Activated CD4-positive, alpha-beta T cell treated with anti-CD3 and anti-CD28 coated beads for 36 hours (primary cell): ENCODE measurements at regions not wholly inside any gene's neighbourhood (a gene's known extent, or its start where the extent isn't known, plus 50 kb on each side); places are given as distances from the start of the nearest gene placed in this dataset.
"Not testable (repeated sequence)": the region's sequence is repeated elsewhere in the genome, so short reads cannot be mapped to it uniquely, and the experiment has no call there.

Experiments used
- ATAC-seq: fragments of 200-7000 bp; cut with Tn5 transposase; one replicate; pipeline ENCODE4 v1.10.0; 2021; ENCODE audit warnings: mild to moderate bottlenecking, moderate library complexity
- CTCF ChIA-PET: fragments of 350-600 bp; sonication (Branson Sonifier 250); formaldehyde crosslinking; loops from one replicate; lab custom pipeline; 2021; ENCODE audit warnings: antibody characterized with exemption; lab: Charles Lee
- POLR2A ChIA-PET: fragments of 350-600 bp; sonication (Branson Sonifier 250); formaldehyde crosslinking; loops from one replicate; lab custom pipeline; 2021; ENCODE audit warnings: antibody characterized with exemption, inconsistent platforms; lab: Charles Lee
- DNase-seq: peaks from one replicate; pipeline ENCODE4 v3.0.0-alpha.2; 2020
- H3K27ac Mint-ChIP-seq: one replicate; pipeline ENCODE4 v1.8.0; 2021; ENCODE audit warnings: mixed read lengths
- H3K27me3 Mint-ChIP-seq: one replicate; pipeline ENCODE4 v1.8.0; 2021; ENCODE audit warnings: mixed read lengths
- H3K36me3 Mint-ChIP-seq: one replicate; pipeline ENCODE4 v1.8.0; 2021; ENCODE audit warnings: low read depth, mixed read lengths
- H3K4me1 Mint-ChIP-seq: one replicate; pipeline ENCODE4 v1.8.0; 2021; ENCODE audit warnings: mixed read lengths
- H3K4me3 Mint-ChIP-seq: one replicate; pipeline ENCODE4 v1.8.0; 2021; ENCODE audit warnings: mild to moderate bottlenecking, moderate library complexity, mixed read lengths
- H3K9me3 Mint-ChIP-seq: one replicate; pipeline ENCODE4 v1.8.0; 2021; ENCODE audit warnings: low read depth, mixed read lengths
- intact Hi-C, 2 experiments: fragments of 100-400 bp; cut with DNase I in 1 of 2; cut with micrococcal nuclease in 1 of 2; formaldehyde crosslinking; loops; one replicate each; pipeline versions ENCODE4 v1.14.2 to v1.15.1; 2022 to 2024; cut with DNase I, micrococcal nuclease

- ATAC-seq (no peak), DNase-seq (no peak)
- Mint-ChIP-seq H3K9me3 (peaks cover 17% of the 10 kb centered on the region), H3K4me1 (no peaks in the 10 kb centered on the region), H3K36me3 (no peaks in the 10 kb centered on the region), H3K27me3 (no peaks in the 10 kb centered on the region), H3K4me3 (no peak overlapping the region), H3K27ac (no peak overlapping the region)
- ChIA-PET CTCF (interaction anchor here (0.6 to 1.3 kb wide), 2 partner anchors 8 to 37 kb away, joined by 3 read pairs; no protein-coding TSS in a partner anchor), POLR2A (no interaction called here)
- intact Hi-C loops: no loop called here
These were observed 117.4 kb upstream of the MARCHF11 start for GRCh38 chr5:16296946-16297345.

GRCh38 chr5:16291894-16292293, 112.3 kb upstream of the MARCHF11 start:
- ATAC-seq (no peak), DNase-seq (no peak)
- Mint-ChIP-seq H3K27ac (no peak overlapping the region), H3K4me1 (no peaks in the 10 kb centered on the region), H3K27me3 (peaks cover under 1% of the 10 kb centered on the region), H3K4me3 (no peak overlapping the region), H3K36me3 (no peaks in the 10 kb centered on the region), H3K9me3 (peaks cover 8% of the 10 kb centered on the region)
- ChIA-PET CTCF (no interaction called here), POLR2A (no interaction called here)
- intact Hi-C loops: no loop called here

- Mint-ChIP-seq H3K4me1 (no peaks in the 10 kb centered on the region), H3K4me3 (no peak overlapping the region), H3K9me3 (peaks cover 5% of the 10 kb centered on the region), H3K36me3 (no peaks in the 10 kb centered on the region), H3K27ac (no peak overlapping the region), H3K27me3 (peaks cover 3% of the 10 kb centered on the region)
- ChIA-PET CTCF (no interaction called here), POLR2A (no interaction called here)
- ATAC-seq (no peak), DNase-seq (no peak)
- intact Hi-C loops: no loop called here
These were observed 111.9 kb upstream of the MARCHF11 start for GRCh38 chr5:16291474-16291873.

GRCh38 chr5:16283791-16284190, 104.2 kb upstream of the MARCHF11 start:
- POLR2A ChIA-PET: no interaction called here
- no peak overlapping the region for H3K27ac Mint-ChIP-seq
- intact Hi-C loops: no loop called here

GRCh38 chr5:16276859-16277258, 97.3 kb upstream of the MARCHF11 start:
- H3K4me1 Mint-ChIP-seq, CTCF ChIA-PET, H3K36me3 Mint-ChIP-seq, H3K27ac Mint-ChIP-seq, ATAC-seq, POLR2A ChIA-PET, intact Hi-C loops, H3K27me3 Mint-ChIP-seq, H3K9me3 Mint-ChIP-seq, DNase-seq, H3K4me3 Mint-ChIP-seq: not testable (repeated sequence)

More at GRCh38 chr5:16283791-16284190, 104.2 kb upstream of the MARCHF11 start:
- DNase-seq: no peak
- H3K4me3 Mint-ChIP-seq: no peak overlapping the region
- H3K27me3 Mint-ChIP-seq: peaks cover 5% of the 10 kb centered on the region
- H3K4me1 Mint-ChIP-seq: no peaks in the 10 kb centered on the region
- no peaks in the 10 kb centered on the region for H3K9me3 Mint-ChIP-seq
- no peaks in the 10 kb centered on the region for H3K36me3 Mint-ChIP-seq
- CTCF ChIA-PET: interaction anchor here (1.0 kb wide), 1 partner anchor 93 kb away, joined by 3 read pairs; no protein-coding TSS in a partner anchor
- ATAC-seq: no peak

- POLR2A ChIA-PET: no interaction called here
- H3K36me3 Mint-ChIP-seq: no peaks in the 10 kb centered on the region
- CTCF ChIA-PET: interaction anchor here (0.9 kb wide), 1 partner anchor 189 kb away, joined by 3 read pairs; no protein-coding TSS in a partner anchor
These were observed 92.3 kb upstream of the MARCHF11 start for GRCh38 chr5:16271851-16272250.

GRCh38 chr5:16265141-16265540, 85.5 kb upstream of the MARCHF11 start:
- CTCF ChIA-PET: no interaction called here
- DNase-seq: no peak
- Mint-ChIP-seq H3K27ac (no peak overlapping the region), H3K27me3 (no peaks in the 10 kb centered on the region), H3K36me3 (no peaks in the 10 kb centered on the region), H3K9me3 (no peaks in the 10 kb centered on the region), H3K4me3 (no peak overlapping the region), H3K4me1 (no peaks in the 10 kb centered on the region)
- intact Hi-C loops: no loop called here
- ATAC-seq: no peak
- POLR2A ChIA-PET: no interaction called here

More at GRCh38 chr5:16271851-16272250, 92.3 kb upstream of the MARCHF11 start:
- intact Hi-C loops: no loop called here
- H3K9me3 Mint-ChIP-seq: no peaks in the 10 kb centered on the region
- H3K4me1 Mint-ChIP-seq: no peaks in the 10 kb centered on the region
- no peak for DNase-seq
- H3K4me3 Mint-ChIP-seq: no peak overlapping the region
- H3K27me3 Mint-ChIP-seq: no peaks in the 10 kb centered on the region
- no peak overlapping the region for H3K27ac Mint-ChIP-seq
- no peak for ATAC-seq

GRCh38 chr5:16260000-16260399, 80.4 kb upstream of the MARCHF11 start:
- Mint-ChIP-seq H3K4me1 (no peaks in the 10 kb centered on the region), H3K27ac (no peak overlapping the region), H3K4me3 (no peak overlapping the region), H3K36me3 (no peaks in the 10 kb centered on the region), H3K27me3 (no peaks in the 10 kb centered on the region), H3K9me3 (no peaks in the 10 kb centered on the region)
- DNase-seq (no peak), ATAC-seq (no peak)
- ChIA-PET CTCF (no interaction called here), POLR2A (no interaction called here)
- intact Hi-C loops: no loop called here

GRCh38 chr5:16253856-16254255, 74.3 kb upstream of the MARCHF11 start:
- intact Hi-C loops: no loop called here
- no peak for DNase-seq
- Mint-ChIP-seq H3K27me3 (no peaks in the 10 kb centered on the region), H3K9me3 (peaks cover 11% of the 10 kb centered on the region), H3K36me3 (no peaks in the 10 kb centered on the region), H3K27ac (no peak overlapping the region), H3K4me1 (no peaks in the 10 kb centered on the region), H3K4me3 (no peak overlapping the region)
- ChIA-PET CTCF (no interaction called here), POLR2A (no interaction called here)
- ATAC-seq: no peak

- Mint-ChIP-seq H3K4me1 (no peaks in the 10 kb centered on the region), H3K9me3 (peaks cover 8% of the 10 kb centered on the region), H3K36me3 (no peaks in the 10 kb centered on the region), H3K4me3 (no peak overlapping the region), H3K27ac (no peak overlapping the region), H3K27me3 (no peaks in the 10 kb centered on the region)
- intact Hi-C loops: no loop called here
- CTCF ChIA-PET: no interaction called here
- DNase-seq: no peak
- POLR2A ChIA-PET: no interaction called here
- no peak for ATAC-seq
These were observed 66.4 kb upstream of the MARCHF11 start for GRCh38 chr5:16245956-16246355.

GRCh38 chr5:16245249-16245648, 65.7 kb upstream of the MARCHF11 start:
- Mint-ChIP-seq H3K27me3 (no peaks in the 10 kb centered on the region), H3K9me3 (peaks cover 8% of the 10 kb centered on the region), H3K4me1 (no peaks in the 10 kb centered on the region), H3K27ac (no peak overlapping the region), H3K36me3 (no peaks in the 10 kb centered on the region), H3K4me3 (no peak overlapping the region)
- CTCF ChIA-PET: no interaction called here
- POLR2A ChIA-PET: no interaction called here
- no peak for DNase-seq
- intact Hi-C loops: no loop called here
- no peak for ATAC-seq

GRCh38 chr5:16238018-16238417, 58.4 kb upstream of the MARCHF11 start:
- Mint-ChIP-seq H3K36me3 (no peaks in the 10 kb centered on the region), H3K27ac (no peak overlapping the region), H3K27me3 (no peaks in the 10 kb centered on the region), H3K4me3 (no peak overlapping the region), H3K9me3 (peaks cover 10% of the 10 kb centered on the region), H3K4me1 (no peaks in the 10 kb centered on the region)
- no peak for ATAC-seq
- CTCF ChIA-PET: no interaction called here
- DNase-seq: no peak
- POLR2A ChIA-PET: interaction anchor here (0.6 kb wide), 1 partner anchor 1357 kb away, joined by 3 read pairs; no protein-coding TSS in a partner anchor
- intact Hi-C loops: no loop called here
